ENCODE measurements at regions not wholly inside any gene's neighbourhood (a gene's known extent, or its start where the extent isn't known, plus 50 kb on each side); places are given as distances from the start of the nearest gene placed in this dataset.

DNA sequence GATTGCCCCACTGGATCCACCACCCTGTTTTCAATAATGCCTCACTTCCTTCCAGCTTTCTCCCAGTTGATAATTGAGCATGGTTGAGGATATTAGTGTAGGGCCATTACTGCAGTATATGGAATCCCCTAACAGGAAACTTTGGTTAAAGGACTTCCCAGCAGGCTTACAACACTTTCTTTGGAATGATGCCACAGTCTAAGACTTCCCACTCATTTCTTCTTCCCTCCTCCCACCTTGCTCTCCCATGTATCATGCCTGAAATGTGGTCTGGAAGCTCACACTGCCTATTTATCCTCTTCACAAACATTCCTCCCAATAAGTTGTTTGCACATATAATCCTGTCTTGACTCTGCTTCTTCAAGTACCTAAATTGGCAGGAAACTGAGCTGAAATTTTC lies 863.3 kb downstream of the CENPC start:
- FAIRE-seq, result no peak
- BruUV-seq (replicated peaks), result no TSS peak

More for the DNA sequence above, 863.3 kb downstream of the CENPC start:
- ChIA-PET CTCF (no interaction called here), POLR2A (no interaction called here)
- Histone ChIP-seq H3K4me1 (ENCODE audit: control insufficient read depth, extremely low read depth, insufficient read depth, low read length) (no peaks in the 10 kb centered on the region), H3K9me3 (replicated peaks; ENCODE audit: control insufficient read depth, insufficient read depth, low read length) (no peaks in the 10 kb centered on the region), H3K36me3 (ENCODE audit: control insufficient read depth in 2 of 2, extremely low read depth in 1 of 2, insufficient read depth in 2 of 2, low read length in 2 of 2) (no peaks in the 10 kb centered on the region), H3K4me2 (ENCODE audit: insufficient read depth, low read length) (no peak overlapping the region), H2AFZ (ENCODE audit: low read depth, low read length) (no peak overlapping the region), H3K9me1 (replicated peaks; ENCODE audit: control insufficient read depth, extremely low read depth, insufficient read depth, low read length) (no peaks in the 10 kb centered on the region), H3K9ac (replicated peaks; ENCODE audit: extremely low read depth, insufficient read depth, low read length) (no peak overlapping the region), H3K79me2 (ENCODE audit: control insufficient read depth, insufficient read depth, low read length) (no peaks in the 10 kb centered on the region), H3K27ac (ENCODE audit: insufficient read depth, low read depth, low read length) (no peak overlapping the region), H4K20me1 (replicated peaks; ENCODE audit: control insufficient read depth, extremely low read depth, insufficient read depth, low read length) (no peaks in the 10 kb centered on the region), H3K4me3 (replicated peaks in 1 of 3; ENCODE audit: insufficient read depth in 1 of 3, low read depth in 1 of 3, low read length in 3 of 3) (no peak overlapping the region), H3K27me3 (ENCODE audit: control insufficient read depth in 2 of 2, insufficient read depth in 2 of 2, low read length in 2 of 2) (no peaks in the 10 kb centered on the region)
- dilution Hi-C loops (cut with MboI; ENCODE audit: extremely low pct_ligation_motif_present, low sequenced_read_pairs), result no loop called here
- intact Hi-C loops (cut with micrococcal nuclease), result no loop called here
- DNase-seq (ENCODE audit: low read depth, low spot score), result no peak
- no peak for TF ChIP-seq EZH2 (IDR thresholded peaks at IDR 0.05; ENCODE audit: borderline replicate concordance, low read depth, low read length, severe bottlenecking)
- no peak for TF ChIP-seq JUN (IDR thresholded peaks at IDR 0.05; ENCODE audit: borderline replicate concordance, insufficient read depth, insufficient read length, low read depth)
- TF ChIP-seq, protein P1, sequence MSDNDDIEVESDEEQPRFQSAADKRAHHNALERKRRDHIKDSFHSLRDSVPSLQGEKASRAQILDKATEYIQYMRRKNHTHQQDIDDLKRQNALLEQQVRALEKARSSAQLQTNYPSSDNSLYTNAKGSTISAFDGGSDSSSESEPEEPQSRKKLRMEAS (IDR thresholded peaks at IDR 0.05; ENCODE audit: insufficient read depth, insufficient read length), result no peak
- no peak for TF ChIP-seq POLR2AphosphoS5 (IDR thresholded peaks at IDR 0.05; ENCODE audit: insufficient read depth, low read depth, low read length)
- TF ChIP-seq FOS (IDR thresholded peaks at IDR 0.05; ENCODE audit: borderline replicate concordance, insufficient read depth, low read length), result no peak
- no peak for TF ChIP-seq GATA2 (IDR thresholded peaks at IDR 0.05; ENCODE audit: insufficient read depth, insufficient read length, low read depth, low read length)
- TF ChIP-seq, protein P2, sequence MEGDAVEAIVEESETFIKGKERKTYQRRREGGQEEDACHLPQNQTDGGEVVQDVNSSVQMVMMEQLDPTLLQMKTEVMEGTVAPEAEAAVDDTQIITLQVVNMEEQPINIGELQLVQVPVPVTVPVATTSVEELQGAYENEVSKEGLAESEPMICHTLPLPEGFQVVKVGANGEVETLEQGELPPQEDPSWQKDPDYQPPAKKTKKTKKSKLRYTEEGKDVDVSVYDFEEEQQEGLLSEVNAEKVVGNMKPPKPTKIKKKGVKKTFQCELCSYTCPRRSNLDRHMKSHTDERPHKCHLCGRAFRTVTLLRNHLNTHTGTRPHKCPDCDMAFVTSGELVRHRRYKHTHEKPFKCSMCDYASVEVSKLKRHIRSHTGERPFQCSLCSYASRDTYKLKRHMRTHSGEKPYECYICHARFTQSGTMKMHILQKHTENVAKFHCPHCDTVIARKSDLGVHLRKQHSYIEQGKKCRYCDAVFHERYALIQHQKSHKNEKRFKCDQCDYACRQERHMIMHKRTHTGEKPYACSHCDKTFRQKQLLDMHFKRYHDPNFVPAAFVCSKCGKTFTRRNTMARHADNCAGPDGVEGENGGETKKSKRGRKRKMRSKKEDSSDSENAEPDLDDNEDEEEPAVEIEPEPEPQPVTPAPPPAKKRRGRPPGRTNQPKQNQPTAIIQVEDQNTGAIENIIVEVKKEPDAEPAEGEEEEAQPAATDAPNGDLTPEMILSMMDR (IDR thresholded peaks at IDR 0.05; ENCODE audit: extremely low read depth in 1 of 2, insufficient read depth in 1 of 2, low read depth in 1 of 2, low read length in 2 of 2), result no peak
- no peak for TF ChIP-seq POLR2A (IDR thresholded peaks at IDR 0.05; ENCODE audit: low read depth, low read length)
- TF ChIP-seq MYC (IDR thresholded peaks at IDR 0.05; ENCODE audit: low read depth, low read length), result no peak

Data from endothelial cell of umbilical vein (primary cell).